ENCODE measurements at regions not wholly inside any gene's neighbourhood (a gene's known extent, or its start where the extent isn't known, plus 50 kb on each side); places are given as distances from the start of the nearest gene placed in this dataset.

DNA sequence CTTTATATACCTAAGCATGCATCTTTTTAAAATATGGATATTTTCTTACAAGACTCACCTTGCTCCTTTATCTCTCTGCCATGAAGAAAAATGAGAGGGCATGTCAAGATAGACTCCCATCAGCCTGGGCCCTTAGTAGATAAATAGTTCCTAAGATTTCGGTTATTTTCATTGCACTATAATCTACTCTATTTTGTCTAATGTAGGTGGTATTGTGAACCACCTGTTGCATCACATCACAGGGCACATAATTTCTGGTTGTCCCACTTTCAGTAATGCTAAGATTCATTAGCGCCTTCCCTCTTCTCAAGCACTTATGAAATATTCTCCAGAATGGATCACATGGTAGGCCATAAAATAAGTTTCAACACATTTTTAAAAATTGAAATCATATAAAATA, 202.5 kb upstream of the ADRA1B start:
- TF ChIP-seq, protein P1, sequence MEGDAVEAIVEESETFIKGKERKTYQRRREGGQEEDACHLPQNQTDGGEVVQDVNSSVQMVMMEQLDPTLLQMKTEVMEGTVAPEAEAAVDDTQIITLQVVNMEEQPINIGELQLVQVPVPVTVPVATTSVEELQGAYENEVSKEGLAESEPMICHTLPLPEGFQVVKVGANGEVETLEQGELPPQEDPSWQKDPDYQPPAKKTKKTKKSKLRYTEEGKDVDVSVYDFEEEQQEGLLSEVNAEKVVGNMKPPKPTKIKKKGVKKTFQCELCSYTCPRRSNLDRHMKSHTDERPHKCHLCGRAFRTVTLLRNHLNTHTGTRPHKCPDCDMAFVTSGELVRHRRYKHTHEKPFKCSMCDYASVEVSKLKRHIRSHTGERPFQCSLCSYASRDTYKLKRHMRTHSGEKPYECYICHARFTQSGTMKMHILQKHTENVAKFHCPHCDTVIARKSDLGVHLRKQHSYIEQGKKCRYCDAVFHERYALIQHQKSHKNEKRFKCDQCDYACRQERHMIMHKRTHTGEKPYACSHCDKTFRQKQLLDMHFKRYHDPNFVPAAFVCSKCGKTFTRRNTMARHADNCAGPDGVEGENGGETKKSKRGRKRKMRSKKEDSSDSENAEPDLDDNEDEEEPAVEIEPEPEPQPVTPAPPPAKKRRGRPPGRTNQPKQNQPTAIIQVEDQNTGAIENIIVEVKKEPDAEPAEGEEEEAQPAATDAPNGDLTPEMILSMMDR (IDR thresholded peaks at IDR 0.05), result no peak
- TF ChIP-seq POLR2A (IDR thresholded peaks at IDR 0.05), result no peak
